H1 (cell line): ENCODE measurements at regions not wholly inside any gene's neighbourhood (a gene's known extent, or its start where the extent isn't known, plus 50 kb on each side); places are given as distances from the start of the nearest gene placed in this dataset.

Experiments used
- CBX8 ChIP-seq: fragments of 300-800, 300-1000 bp; sonication (generic); IDR thresholded peaks from 2 replicates; pipeline ENCODE4 v1.7.1; 2016; ENCODE audit warnings: low read depth, low read length, borderline replicate concordance
- CREB1 ChIP-seq: IDR thresholded peaks from 2 replicates; pipeline ENCODE4 v1.6.1; 2012; ENCODE audit warnings: inconsistent platforms
- MAX ChIP-seq: IDR thresholded peaks from 2 replicates; pipeline ENCODE4 v1.6.1; 2012; ENCODE audit warnings: inconsistent platforms
- RFX5 ChIP-seq: IDR thresholded peaks from 2 replicates; pipeline ENCODE4 v1.6.1; 2011; ENCODE audit warnings: low read depth, low read length, improper control_type of control experiment, borderline replicate concordance
- SUZ12 ChIP-seq: fragments of 200-600 bp; sonication (generic); IDR thresholded peaks from 2 replicates; pipeline ENCODE4 v1.6.1; 2012; ENCODE audit warnings: mild to moderate bottlenecking, inconsistent platforms, low read length, moderate library complexity, mixed read lengths
- TCF12 ChIP-seq: IDR thresholded peaks from 2 replicates; pipeline ENCODE4 v1.6.1; 2011; ENCODE audit warnings: low read depth, mild to moderate bottlenecking, low read length

DNA sequence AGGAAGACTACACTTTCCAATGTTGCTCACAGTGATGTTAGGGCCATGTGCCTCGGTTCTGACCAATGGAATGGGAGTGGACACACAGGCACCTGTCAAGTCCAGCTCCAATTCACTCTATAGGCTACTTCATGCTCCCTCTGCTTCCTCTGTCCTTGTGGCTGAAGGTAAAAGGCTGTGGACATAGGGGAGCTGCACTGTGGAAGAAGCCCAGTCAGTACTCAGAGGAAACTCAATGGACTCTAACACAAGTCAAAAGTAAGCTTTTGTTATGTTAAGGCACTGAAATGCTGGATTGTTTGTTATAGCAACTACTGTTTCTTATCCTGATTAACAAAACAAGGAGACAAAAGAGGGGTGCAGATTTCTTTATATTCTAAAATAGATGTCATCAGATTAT is 278.2 kb downstream of the BCL11B start (continued):
- TF ChIP-seq CREB1 (no peak), SUZ12 (no peak), RFX5 (no peak), MAX (no peak), CBX8 (no peak), TCF12 (no peak)
